HepG2 (cell line): ENCODE measurements at regions not wholly inside any gene's neighbourhood (a gene's known extent, or its start where the extent isn't known, plus 50 kb on each side); places are given as distances from the start of the nearest gene placed in this dataset.

Source experiments
- CEBPG ChIP-seq: IDR thresholded peaks from 2 replicates; pipeline ENCODE4 v1.6.1; 2016
- GABPA ChIP-seq, 2 experiments: IDR thresholded peaks; 2 replicates each; pipeline ENCODE4 v1.6.1; 2011 to 2016; ENCODE audit warnings: low read depth in 2 of 2, low read length in 1 of 2, missing biosample characterization in 1 of 2, missing genetic modification characterization in 1 of 2
- HDAC2 ChIP-seq: sonication (generic); formaldehyde crosslinking; IDR thresholded peaks from 2 replicates; pipeline ENCODE4 v1.4.0; 2020; ENCODE audit warnings: missing genetic modification reagents
- KAT2B ChIP-seq: fragments of 150-350 bp; IDR thresholded peaks from 2 replicates; pipeline ENCODE4 v1.6.1; 2014; ENCODE audit warnings: low read depth, low read length, borderline replicate concordance
- NCOA2 ChIP-seq: sonication (generic); formaldehyde crosslinking; IDR thresholded peaks from 2 replicates; pipeline ENCODE4 v1.8.0; 2022; ENCODE audit warnings: inconsistent platforms
- SIX1 ChIP-seq: sonication (generic); formaldehyde crosslinking; IDR thresholded peaks from 2 replicates; pipeline ENCODE4 v1.4.0; 2020; ENCODE audit warnings: missing genetic modification reagents, borderline replicate concordance
- TCF7 ChIP-seq: sonication (generic); IDR thresholded peaks from 2 replicates; pipeline ENCODE4 v1.6.1; 2016; ENCODE audit warnings: antibody characterized with exemption, low read depth
- YEATS4 ChIP-seq: sonication (generic); formaldehyde crosslinking; IDR thresholded peaks from 2 replicates; pipeline ENCODE4 v1.4.0; 2020; ENCODE audit warnings: missing genetic modification reagents, borderline replicate concordance
- ZBTB7B ChIP-seq: sonication (generic); formaldehyde crosslinking; IDR thresholded peaks from 2 replicates; pipeline ENCODE4 v1.4.0; 2020; ENCODE audit warnings: missing genetic modification reagents
- ZNF124 ChIP-seq: sonication (generic); formaldehyde crosslinking; IDR thresholded peaks from 2 replicates; pipeline ENCODE4 v1.4.0; 2020; ENCODE audit warnings: missing genetic modification reagents
- ZNF577 ChIP-seq: sonication (generic); formaldehyde crosslinking; IDR thresholded peaks from 2 replicates; pipeline ENCODE4 v1.4.0; 2020; ENCODE audit warnings: mild to moderate bottlenecking, low read depth, missing genetic modification reagents, borderline replicate concordance
- TF ChIP-seq, protein P1 (sequence below): IDR thresholded peaks from 2 replicates; pipeline ENCODE4 v1.6.1; 2016
- TF ChIP-seq, protein P2 (sequence below): sonication (generic); formaldehyde crosslinking; conservative IDR thresholded peaks from 2 replicates; pipeline ENCODE4 v1.8.0; 2022; ENCODE audit warnings: mild to moderate bottlenecking, moderate library complexity, missing genetic modification reagents
- TF ChIP-seq, protein P3 (sequence below): sonication (generic); formaldehyde crosslinking; IDR thresholded peaks from 2 replicates; pipeline ENCODE4 v1.5.1; 2020; ENCODE audit warnings: mild to moderate bottlenecking, missing genetic modification reagents, borderline replicate concordance
- TF ChIP-seq, protein P4 (sequence below): IDR thresholded peaks from 2 replicates; pipeline ENCODE4 v1.6.1; 2016; ENCODE audit warnings: low read depth, control low read depth

DNA sequence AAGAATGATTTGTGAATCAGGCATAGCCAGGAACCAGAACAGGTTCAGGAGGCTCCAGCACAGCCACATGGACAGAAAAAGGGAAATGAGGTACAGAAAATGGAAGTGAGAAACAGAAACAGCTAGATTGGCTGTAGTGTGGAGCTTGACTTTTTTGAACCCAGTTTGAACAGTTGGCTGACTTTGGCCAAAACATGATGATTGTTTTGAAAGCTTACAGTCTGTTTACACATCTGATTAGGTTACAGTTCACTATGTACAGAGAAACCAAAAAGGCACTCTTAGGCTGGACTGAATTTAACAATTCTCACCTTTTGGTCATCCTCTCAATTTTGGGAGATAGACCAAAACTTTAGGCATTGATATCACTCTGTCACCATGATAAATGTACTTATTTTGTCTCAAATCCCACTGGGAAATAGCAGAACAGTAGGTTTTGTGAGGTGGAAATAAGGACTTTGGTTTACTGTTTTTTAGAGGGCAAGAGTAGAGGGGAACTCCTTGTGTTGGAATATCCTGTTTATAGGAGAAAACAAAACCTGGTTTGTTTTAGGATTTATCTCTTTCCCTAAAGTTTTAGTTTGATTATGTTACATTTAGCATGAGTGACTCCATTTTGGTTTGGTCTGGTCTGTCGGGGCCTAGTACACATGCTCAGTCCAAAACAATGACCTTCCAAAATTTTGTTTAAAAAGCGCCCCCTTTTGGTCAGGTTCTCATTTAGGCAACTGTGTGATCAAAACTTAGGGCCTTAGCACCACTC is 123.1 kb downstream of the OLIG3 start (continued):
- TF ChIP-seq NCOA2 (CRISPR knock-in tag) = no peak; the same call in 1 of the 2 replicates
- no peak for TF ChIP-seq ZNF124 (CRISPR knock-in tag)
- TF ChIP-seq TCF7 = no peak
- TF ChIP-seq GABPA (IDR thresholded peaks at IDR 0.05; ENCODE audit: low read depth, low read length) = no peak
- TF ChIP-seq GABPA (CRISPR knock-in tag; IDR thresholded peaks at IDR 0.05; ENCODE audit: low read depth) = 0 out of 2 replicates have a peak, but pooled peaks have one; percentile 15
- TF ChIP-seq ZNF577 (CRISPR knock-in tag) = no peak
- peak; percentile 31; the same call in 1 of the 2 replicates for TF ChIP-seq HDAC2 (CRISPR knock-in tag)
- TF ChIP-seq SIX1 = peak; percentile 89; the same call in 1 of the 2 replicates
- TF ChIP-seq CEBPG (CRISPR knock-in tag) = no peak
- TF ChIP-seq, protein P1, sequence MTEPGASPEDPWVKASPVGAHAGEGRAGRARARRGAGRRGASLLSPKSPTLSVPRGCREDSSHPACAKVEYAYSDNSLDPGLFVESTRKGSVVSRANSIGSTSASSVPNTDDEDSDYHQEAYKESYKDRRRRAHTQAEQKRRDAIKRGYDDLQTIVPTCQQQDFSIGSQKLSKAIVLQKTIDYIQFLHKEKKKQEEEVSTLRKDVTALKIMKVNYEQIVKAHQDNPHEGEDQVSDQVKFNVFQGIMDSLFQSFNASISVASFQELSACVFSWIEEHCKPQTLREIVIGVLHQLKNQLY (CRISPR knock-in tag) = no peak
- TF ChIP-seq, protein P2, sequence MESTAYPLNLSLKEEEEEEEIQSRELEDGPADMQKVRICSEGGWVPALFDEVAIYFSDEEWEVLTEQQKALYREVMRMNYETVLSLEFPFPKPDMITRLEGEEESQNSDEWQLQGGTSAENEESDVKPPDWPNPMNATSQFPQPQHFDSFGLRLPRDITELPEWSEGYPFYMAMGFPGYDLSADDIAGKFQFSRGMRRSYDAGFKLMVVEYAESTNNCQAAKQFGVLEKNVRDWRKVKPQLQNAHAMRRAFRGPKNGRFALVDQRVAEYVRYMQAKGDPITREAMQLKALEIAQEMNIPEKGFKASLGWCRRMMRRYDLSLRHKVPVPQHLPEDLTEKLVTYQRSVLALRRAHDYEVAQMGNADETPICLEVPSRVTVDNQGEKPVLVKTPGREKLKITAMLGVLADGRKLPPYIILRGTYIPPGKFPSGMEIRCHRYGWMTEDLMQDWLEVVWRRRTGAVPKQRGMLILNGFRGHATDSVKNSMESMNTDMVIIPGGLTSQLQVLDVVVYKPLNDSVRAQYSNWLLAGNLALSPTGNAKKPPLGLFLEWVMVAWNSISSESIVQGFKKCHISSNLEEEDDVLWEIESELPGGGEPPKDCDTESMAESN = no peak
- TF ChIP-seq KAT2B = no peak
- no peak for TF ChIP-seq ZBTB7B (CRISPR knock-in tag)
- TF ChIP-seq, protein P3, sequence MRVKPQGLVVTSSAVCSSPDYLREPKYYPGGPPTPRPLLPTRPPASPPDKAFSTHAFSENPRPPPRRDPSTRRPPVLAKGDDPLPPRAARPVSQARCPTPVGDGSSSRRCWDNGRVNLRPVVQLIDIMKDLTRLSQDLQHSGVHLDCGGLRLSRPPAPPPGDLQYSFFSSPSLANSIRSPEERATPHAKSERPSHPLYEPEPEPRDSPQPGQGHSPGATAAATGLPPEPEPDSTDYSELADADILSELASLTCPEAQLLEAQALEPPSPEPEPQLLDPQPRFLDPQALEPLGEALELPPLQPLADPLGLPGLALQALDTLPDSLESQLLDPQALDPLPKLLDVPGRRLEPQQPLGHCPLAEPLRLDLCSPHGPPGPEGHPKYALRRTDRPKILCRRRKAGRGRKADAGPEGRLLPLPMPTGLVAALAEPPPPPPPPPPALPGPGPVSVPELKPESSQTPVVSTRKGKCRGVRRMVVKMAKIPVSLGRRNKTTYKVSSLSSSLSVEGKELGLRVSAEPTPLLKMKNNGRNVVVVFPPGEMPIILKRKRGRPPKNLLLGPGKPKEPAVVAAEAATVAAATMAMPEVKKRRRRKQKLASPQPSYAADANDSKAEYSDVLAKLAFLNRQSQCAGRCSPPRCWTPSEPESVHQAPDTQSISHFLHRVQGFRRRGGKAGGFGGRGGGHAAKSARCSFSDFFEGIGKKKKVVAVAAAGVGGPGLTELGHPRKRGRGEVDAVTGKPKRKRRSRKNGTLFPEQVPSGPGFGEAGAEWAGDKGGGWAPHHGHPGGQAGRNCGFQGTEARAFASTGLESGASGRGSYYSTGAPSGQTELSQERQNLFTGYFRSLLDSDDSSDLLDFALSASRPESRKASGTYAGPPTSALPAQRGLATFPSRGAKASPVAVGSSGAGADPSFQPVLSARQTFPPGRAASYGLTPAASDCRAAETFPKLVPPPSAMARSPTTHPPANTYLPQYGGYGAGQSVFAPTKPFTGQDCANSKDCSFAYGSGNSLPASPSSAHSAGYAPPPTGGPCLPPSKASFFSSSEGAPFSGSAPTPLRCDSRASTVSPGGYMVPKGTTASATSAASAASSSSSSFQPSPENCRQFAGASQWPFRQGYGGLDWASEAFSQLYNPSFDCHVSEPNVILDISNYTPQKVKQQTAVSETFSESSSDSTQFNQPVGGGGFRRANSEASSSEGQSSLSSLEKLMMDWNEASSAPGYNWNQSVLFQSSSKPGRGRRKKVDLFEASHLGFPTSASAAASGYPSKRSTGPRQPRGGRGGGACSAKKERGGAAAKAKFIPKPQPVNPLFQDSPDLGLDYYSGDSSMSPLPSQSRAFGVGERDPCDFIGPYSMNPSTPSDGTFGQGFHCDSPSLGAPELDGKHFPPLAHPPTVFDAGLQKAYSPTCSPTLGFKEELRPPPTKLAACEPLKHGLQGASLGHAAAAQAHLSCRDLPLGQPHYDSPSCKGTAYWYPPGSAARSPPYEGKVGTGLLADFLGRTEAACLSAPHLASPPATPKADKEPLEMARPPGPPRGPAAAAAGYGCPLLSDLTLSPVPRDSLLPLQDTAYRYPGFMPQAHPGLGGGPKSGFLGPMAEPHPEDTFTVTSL (CRISPR knock-in tag) = peak; percentile 83; the same call in 1 of the 2 replicates
- TF ChIP-seq, protein P4, sequence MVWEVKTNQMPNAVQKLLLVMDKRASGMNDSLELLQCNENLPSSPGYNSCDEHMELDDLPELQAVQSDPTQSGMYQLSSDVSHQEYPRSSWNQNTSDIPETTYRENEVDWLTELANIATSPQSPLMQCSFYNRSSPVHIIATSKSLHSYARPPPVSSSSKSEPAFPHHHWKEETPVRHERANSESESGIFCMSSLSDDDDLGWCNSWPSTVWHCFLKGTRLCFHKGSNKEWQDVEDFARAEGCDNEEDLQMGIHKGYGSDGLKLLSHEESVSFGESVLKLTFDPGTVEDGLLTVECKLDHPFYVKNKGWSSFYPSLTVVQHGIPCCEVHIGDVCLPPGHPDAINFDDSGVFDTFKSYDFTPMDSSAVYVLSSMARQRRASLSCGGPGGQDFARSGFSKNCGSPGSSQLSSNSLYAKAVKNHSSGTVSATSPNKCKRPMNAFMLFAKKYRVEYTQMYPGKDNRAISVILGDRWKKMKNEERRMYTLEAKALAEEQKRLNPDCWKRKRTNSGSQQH (CRISPR knock-in tag) = no peak
- no peak for TF ChIP-seq YEATS4 (CRISPR knock-in tag)
